ENCODE measurements at regions not wholly inside any gene's neighbourhood (a gene's known extent, or its start where the extent isn't known, plus 50 kb on each side); places are given as distances from the start of the nearest gene placed in this dataset.
"Not testable (repeated sequence)": the region's sequence is repeated elsewhere in the genome, so short reads cannot be mapped to it uniquely, and the experiment has no call there.

- TF ChIP-seq POLR2A, CTCF (IDR thresholded peaks at IDR 0.05): not testable (repeated sequence)
These were observed 68.5 kb upstream of the ECI2 start for GRCh38 chr6:4203642-4204417.
